ENCODE measurements at regions not wholly inside any gene's neighbourhood (a gene's known extent, or its start where the extent isn't known, plus 50 kb on each side); places are given as distances from the start of the nearest gene placed in this dataset.

DNA sequence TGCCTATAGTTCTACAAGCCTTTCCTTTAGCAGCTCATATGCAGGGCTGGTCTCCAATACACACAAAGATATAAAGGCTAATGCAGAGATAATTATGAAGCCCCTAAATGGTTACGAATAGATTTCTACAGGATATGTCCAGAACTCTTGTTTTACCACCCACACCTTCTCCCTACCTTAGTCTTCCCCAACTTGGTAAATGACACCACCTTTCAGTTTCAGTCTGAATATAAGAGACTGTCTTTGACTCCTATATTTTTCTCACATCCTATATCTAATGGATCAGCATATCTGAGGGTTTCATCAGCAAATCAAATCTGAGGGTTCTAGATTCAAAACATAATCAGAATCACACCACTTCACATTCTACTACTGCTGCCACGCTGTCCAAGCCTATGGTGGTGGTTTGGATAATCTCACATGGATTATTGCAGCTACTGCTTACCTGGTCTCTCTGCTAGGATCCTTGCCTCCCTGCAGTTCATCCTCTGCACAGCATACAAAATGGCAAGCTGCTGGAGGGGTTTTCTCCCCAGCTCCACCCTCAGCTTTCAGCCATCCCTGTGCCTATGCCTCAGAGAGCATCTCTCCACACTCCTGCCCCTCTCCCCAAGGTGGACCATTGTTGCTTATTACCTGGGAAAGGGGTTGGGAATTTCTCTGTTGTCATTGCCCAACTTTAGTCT lies 178.0 kb upstream of the SPOPL start:
- TF ChIP-seq TCF12 (IDR thresholded peaks at IDR 0.05; ENCODE audit: low read depth) (no peak), ZBTB7A (IDR thresholded peaks at IDR 0.05; ENCODE audit: low read depth) (no peak), USF1 (IDR thresholded peaks at IDR 0.05) (no peak), TAF1 (IDR thresholded peaks at IDR 0.05; ENCODE audit: low read depth) (no peak), NFIC (IDR thresholded peaks at IDR 0.05) (no peak), RAD21 (IDR thresholded peaks at IDR 0.05; ENCODE audit: low read depth) (no peak), REST (IDR thresholded peaks at IDR 0.05; ENCODE audit: low read depth) (no peak), EGR1 (IDR thresholded peaks at IDR 0.05) (no peak), EP300 (IDR thresholded peaks at IDR 0.05; ENCODE audit: borderline replicate concordance) (no peak), YY1 (IDR thresholded peaks at IDR 0.05; ENCODE audit: low read depth) (no peak), TEAD4 (IDR thresholded peaks at IDR 0.05) (no peak)

DNA sequence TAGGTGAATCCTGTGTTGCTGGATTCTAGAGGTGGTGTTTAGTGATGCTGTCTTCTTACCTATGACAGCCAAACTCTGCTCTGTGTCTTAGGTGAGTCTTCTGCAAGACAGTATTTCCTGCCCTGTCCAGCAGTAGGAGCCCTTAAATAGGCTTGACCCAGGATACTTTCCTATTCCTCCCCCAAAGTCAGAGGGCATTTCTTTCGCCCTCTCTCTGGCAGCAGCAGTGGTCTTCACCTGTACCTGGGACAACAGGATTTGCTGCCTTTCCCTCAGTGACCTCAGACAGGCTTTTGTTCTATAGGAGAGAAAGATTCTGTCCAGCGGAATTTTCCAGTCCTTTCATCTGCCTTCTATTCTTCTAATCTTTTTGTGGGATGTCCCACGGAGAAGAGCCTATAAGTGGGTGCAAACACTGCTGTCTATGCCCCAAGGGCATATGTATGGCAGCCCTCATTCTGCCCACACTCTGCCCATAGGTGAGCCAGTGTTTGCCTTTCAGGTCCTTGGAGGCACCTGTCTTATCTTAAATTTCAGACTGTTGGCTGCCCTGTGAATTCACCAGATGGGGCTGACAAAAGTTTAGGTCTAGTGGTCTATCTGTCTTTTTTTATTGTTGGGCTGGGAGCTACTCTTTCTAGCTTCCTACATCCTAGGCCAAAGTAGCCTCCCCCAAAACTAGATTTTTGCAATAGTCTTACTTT lies 177.3 kb upstream of the SPOPL start:
- TF ChIP-seq RAD21 (IDR thresholded peaks at IDR 0.05; ENCODE audit: low read depth) (peak; percentile 10; the same call in 1 of the 2 replicates), FOXM1 (IDR thresholded peaks at IDR 0.05; ENCODE audit: borderline replicate concordance, low read depth) (no peak)

GRCh38 chr2:138327967-138328366 lies 173.6 kb upstream of the SPOPL start:
- TF ChIP-seq EP300 (IDR thresholded peaks at IDR 0.05; ENCODE audit: borderline replicate concordance), result no peak
- TF ChIP-seq TAF1 (IDR thresholded peaks at IDR 0.05; ENCODE audit: low read depth), result no peak
- no peak for TF ChIP-seq FOXM1 (IDR thresholded peaks at IDR 0.05; ENCODE audit: borderline replicate concordance, low read depth)
- TF ChIP-seq YY1 (IDR thresholded peaks at IDR 0.05; ENCODE audit: low read depth), result no peak
- TF ChIP-seq ZBTB7A (IDR thresholded peaks at IDR 0.05; ENCODE audit: low read depth), result no peak
- TF ChIP-seq NFIC (IDR thresholded peaks at IDR 0.05), result no peak
- no peak for TF ChIP-seq USF1 (IDR thresholded peaks at IDR 0.05)
- TF ChIP-seq CREB1 (IDR thresholded peaks at IDR 0.05; ENCODE audit: low read depth), result no peak
- TF ChIP-seq EGR1 (IDR thresholded peaks at IDR 0.05), result no peak

DNA sequence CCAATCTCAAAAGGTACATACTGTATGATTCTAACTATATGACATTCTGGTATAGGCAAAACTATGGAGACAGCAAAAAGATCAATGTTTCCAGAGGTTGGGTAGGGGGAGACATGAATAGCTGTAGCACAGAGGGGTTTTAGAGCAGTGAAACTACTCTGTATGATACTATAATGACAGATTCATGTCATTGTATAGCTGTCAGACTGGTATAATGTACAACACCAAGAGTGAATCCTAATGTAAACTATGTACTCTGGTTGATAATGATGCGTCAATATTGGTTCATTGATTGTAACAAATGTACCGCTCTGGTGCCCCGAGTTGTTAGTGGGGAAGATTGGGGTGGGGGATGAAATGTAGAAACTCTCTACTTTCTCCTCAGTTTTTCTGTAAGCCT lies 172.4 kb upstream of the SPOPL start:
- TF ChIP-seq EP300 (IDR thresholded peaks at IDR 0.05; ENCODE audit: borderline replicate concordance) (no peak), YY1 (IDR thresholded peaks at IDR 0.05; ENCODE audit: low read depth) (no peak), MAX (IDR thresholded peaks at IDR 0.05) (no peak), NFIC (IDR thresholded peaks at IDR 0.05) (no peak), TAF1 (IDR thresholded peaks at IDR 0.05; ENCODE audit: low read depth) (no peak), TEAD4 (IDR thresholded peaks at IDR 0.05) (no peak), FOXM1 (IDR thresholded peaks at IDR 0.05; ENCODE audit: borderline replicate concordance, low read depth) (no peak), CEBPB (IDR thresholded peaks at IDR 0.05) (no peak), USF1 (IDR thresholded peaks at IDR 0.05) (no peak), REST (IDR thresholded peaks at IDR 0.05; ENCODE audit: low read depth) (no peak), TCF12 (IDR thresholded peaks at IDR 0.05; ENCODE audit: low read depth) (no peak), RAD21 (IDR thresholded peaks at IDR 0.05; ENCODE audit: low read depth) (no peak), EGR1 (IDR thresholded peaks at IDR 0.05) (no peak), CREB1 (IDR thresholded peaks at IDR 0.05; ENCODE audit: low read depth) (no peak)

GRCh38 chr2:138329591-138329990 lies 172.0 kb upstream of the SPOPL start:
- TF ChIP-seq TAF1 (IDR thresholded peaks at IDR 0.05; ENCODE audit: low read depth), result no peak

DNA sequence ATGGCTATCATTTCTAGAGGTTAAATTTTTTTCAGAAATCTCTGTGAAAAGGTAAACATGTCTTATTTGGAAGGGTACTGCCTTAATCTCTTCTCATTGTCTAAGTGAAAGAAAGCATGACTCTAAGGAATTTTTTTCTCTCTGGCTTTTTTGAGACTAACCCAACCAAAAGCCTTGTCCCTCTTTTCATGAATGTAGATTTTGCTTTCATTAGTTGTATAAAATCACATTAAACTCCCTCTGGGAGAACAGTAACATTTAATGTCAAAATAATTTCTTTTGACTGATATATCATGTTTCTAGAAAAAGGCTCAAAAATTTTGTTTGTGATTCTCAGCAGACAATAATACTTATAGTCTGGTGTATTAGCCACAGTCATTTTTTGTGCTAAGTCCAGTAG lies 168.4 kb upstream of the SPOPL start:
- TF ChIP-seq EP300 (IDR thresholded peaks at IDR 0.05; ENCODE audit: borderline replicate concordance) (no peak), TAF1 (IDR thresholded peaks at IDR 0.05; ENCODE audit: low read depth) (no peak), RAD21 (IDR thresholded peaks at IDR 0.05; ENCODE audit: low read depth) (no peak), YY1 (IDR thresholded peaks at IDR 0.05; ENCODE audit: low read depth) (no peak), USF1 (IDR thresholded peaks at IDR 0.05) (no peak), NFIC (IDR thresholded peaks at IDR 0.05) (no peak), TCF12 (IDR thresholded peaks at IDR 0.05; ENCODE audit: low read depth) (no peak)

All from Ishikawa (cell line).